ENCODE measurements at regions not wholly inside any gene's neighbourhood (a gene's known extent, or its start where the extent isn't known, plus 50 kb on each side); places are given as distances from the start of the nearest gene placed in this dataset.

- H3K18ac ChIP-seq (ENCODE audit: low read length) = no peak overlapping the region
- no peaks in the 10 kb centered on the region for H3K79me1 ChIP-seq (ENCODE audit: low read length)
- H4K12ac ChIP-seq (ENCODE audit: low read depth, low read length) = no peak overlapping the region
- no peak overlapping the region for H3K4ac ChIP-seq (ENCODE audit: low read depth, low read length)
- H3K27ac ChIP-seq (ENCODE audit: low read depth, low read length) = no peak overlapping the region
- no peak overlapping the region for H2BK120ac ChIP-seq (ENCODE audit: insufficient read depth, low read length, poor library complexity)
- H3K4me2 ChIP-seq (ENCODE audit: low read length) = no peak overlapping the region
- H4K8ac ChIP-seq (ENCODE audit: low read depth, low read length) = no peak overlapping the region
- no peaks in the 10 kb centered on the region for H3K36me3 ChIP-seq (ENCODE audit: control insufficient read depth in 1 of 2, insufficient read depth in 2 of 2, low read length in 2 of 2)
- H3K27me3 ChIP-seq (ENCODE audit: insufficient read depth, low read length) = no peaks in the 10 kb centered on the region
- no peak overlapping the region for H2BK5ac ChIP-seq (ENCODE audit: low read depth, low read length, poor library complexity)
- H3K4me3 ChIP-seq (ENCODE audit: low read depth, low read length) = no peak overlapping the region
- WGBS (ENCODE audit: extremely low coverage, insufficient coverage, insufficient read length) = no CpG with 5 or more reads among the region's 11 CpGs
- H2BK12ac ChIP-seq (ENCODE audit: low read length) = no peak overlapping the region
- no peak overlapping the region for H2AFZ ChIP-seq (ENCODE audit: insufficient read depth, low read length, poor library complexity)
- H3K4me1 ChIP-seq (ENCODE audit: control insufficient read depth in 1 of 2, insufficient read depth in 2 of 2, low read length in 2 of 2) = no peaks in the 10 kb centered on the region
- H4K91ac ChIP-seq (ENCODE audit: low read depth, low read length) = no peak overlapping the region
- DNase-seq = no peak
- no peak overlapping the region for H3K23ac ChIP-seq (ENCODE audit: low read length)
- no peak overlapping the region for H3K14ac ChIP-seq (ENCODE audit: low read length)
- H2AK5ac ChIP-seq (ENCODE audit: low read length) = no peak overlapping the region
- no peak overlapping the region for H3K9ac ChIP-seq (ENCODE audit: low read length)
- no peaks in the 10 kb centered on the region for H3K9me3 ChIP-seq (ENCODE audit: insufficient read depth, low read depth, low read length)
- no peaks in the 10 kb centered on the region for H3K79me2 ChIP-seq (ENCODE audit: control insufficient read depth, insufficient read depth, low read length, poor library complexity)
Observed at GRCh38 chr6:9801249-9801754, 613.6 kb downstream of the TFAP2A start.

- no peak for DNase-seq
- Histone ChIP-seq H4K8ac (ENCODE audit: low read depth, low read length) (no peak overlapping the region), H3K36me3 (ENCODE audit: control insufficient read depth in 1 of 2, insufficient read depth in 2 of 2, low read length in 2 of 2) (no peaks in the 10 kb centered on the region), H3K9me3 (ENCODE audit: insufficient read depth, low read depth, low read length) (no peaks in the 10 kb centered on the region), H3K4me2 (ENCODE audit: low read length) (no peak overlapping the region), H3K23ac (ENCODE audit: low read length) (no peak overlapping the region), H3K27ac (ENCODE audit: low read depth, low read length) (no peak overlapping the region), H3K79me1 (ENCODE audit: low read length) (no peaks in the 10 kb centered on the region), H4K12ac (ENCODE audit: low read depth, low read length) (no peak overlapping the region), H3K18ac (ENCODE audit: low read length) (no peak overlapping the region), H2BK12ac (ENCODE audit: low read length) (no peak overlapping the region), H3K4me3 (ENCODE audit: low read depth, low read length) (no peak overlapping the region), H2BK120ac (ENCODE audit: insufficient read depth, low read length, poor library complexity) (no peak overlapping the region), H2AFZ (ENCODE audit: insufficient read depth, low read length, poor library complexity) (no peak overlapping the region), H3K79me2 (ENCODE audit: control insufficient read depth, insufficient read depth, low read length, poor library complexity) (no peaks in the 10 kb centered on the region), H4K91ac (ENCODE audit: low read depth, low read length) (no peak overlapping the region), H3K4ac (ENCODE audit: low read depth, low read length) (no peak overlapping the region), H3K4me1 (ENCODE audit: control insufficient read depth in 1 of 2, insufficient read depth in 2 of 2, low read length in 2 of 2) (no peaks in the 10 kb centered on the region), H3K9ac (ENCODE audit: low read length) (no peak overlapping the region), H3K27me3 (ENCODE audit: insufficient read depth, low read length) (no peaks in the 10 kb centered on the region), H2BK5ac (ENCODE audit: low read depth, low read length, poor library complexity) (no peak overlapping the region), H3K14ac (ENCODE audit: low read length) (no peak overlapping the region), H2AK5ac (ENCODE audit: low read length) (no peak overlapping the region)
Observed at GRCh38 chr6:9799582-9799981, 615.3 kb downstream of the TFAP2A start.

GRCh38 chr6:9796827-9797226, 618.0 kb downstream of the TFAP2A start:
- H3K36me3 ChIP-seq (ENCODE audit: control insufficient read depth in 1 of 2, insufficient read depth in 2 of 2, low read length in 2 of 2) = no peaks in the 10 kb centered on the region
- H2AFZ ChIP-seq (ENCODE audit: insufficient read depth, low read length, poor library complexity) = no peak overlapping the region
- H3K4me2 ChIP-seq (ENCODE audit: low read length) = no peak overlapping the region
- no peak overlapping the region for H3K18ac ChIP-seq (ENCODE audit: low read length)
- WGBS (ENCODE audit: extremely low coverage, insufficient coverage, insufficient read length) = no CpG with 5 or more reads among the region's 2 CpGs
- H2BK5ac ChIP-seq (ENCODE audit: low read depth, low read length, poor library complexity) = no peak overlapping the region
- H3K4me3 ChIP-seq (ENCODE audit: low read depth, low read length) = no peak overlapping the region
- H3K27me3 ChIP-seq (ENCODE audit: insufficient read depth, low read length) = no peaks in the 10 kb centered on the region
- H4K8ac ChIP-seq (ENCODE audit: low read depth, low read length) = no peak overlapping the region
- no peaks in the 10 kb centered on the region for H3K9me3 ChIP-seq (ENCODE audit: insufficient read depth, low read depth, low read length)
- no peak overlapping the region for H4K12ac ChIP-seq (ENCODE audit: low read depth, low read length)
- H3K4ac ChIP-seq (ENCODE audit: low read depth, low read length) = no peak overlapping the region
- no peak overlapping the region for H3K9ac ChIP-seq (ENCODE audit: low read length)
- no peaks in the 10 kb centered on the region for H3K79me1 ChIP-seq (ENCODE audit: low read length)
- H2AK5ac ChIP-seq (ENCODE audit: low read length) = no peak overlapping the region
- no peak overlapping the region for H2BK12ac ChIP-seq (ENCODE audit: low read length)
- H2BK120ac ChIP-seq (ENCODE audit: insufficient read depth, low read length, poor library complexity) = no peak overlapping the region
- H3K4me1 ChIP-seq (ENCODE audit: control insufficient read depth in 1 of 2, insufficient read depth in 2 of 2, low read length in 2 of 2) = no peaks in the 10 kb centered on the region
- no peaks in the 10 kb centered on the region for H3K79me2 ChIP-seq (ENCODE audit: control insufficient read depth, insufficient read depth, low read length, poor library complexity)
- no peak overlapping the region for H3K23ac ChIP-seq (ENCODE audit: low read length)
- no peak overlapping the region for H4K91ac ChIP-seq (ENCODE audit: low read depth, low read length)
- DNase-seq = no peak
- H3K27ac ChIP-seq (ENCODE audit: low read depth, low read length) = no peak overlapping the region
- H3K14ac ChIP-seq (ENCODE audit: low read length) = no peak overlapping the region

- Histone ChIP-seq H3K36me3 (ENCODE audit: control insufficient read depth in 1 of 2, insufficient read depth in 2 of 2, low read length in 2 of 2) (no peaks in the 10 kb centered on the region), H4K8ac (ENCODE audit: low read depth, low read length) (no peak overlapping the region), H3K4ac (ENCODE audit: low read depth, low read length) (no peak overlapping the region), H3K27me3 (ENCODE audit: insufficient read depth, low read length) (no peaks in the 10 kb centered on the region), H3K79me2 (ENCODE audit: control insufficient read depth, insufficient read depth, low read length, poor library complexity) (no peaks in the 10 kb centered on the region), H4K91ac (ENCODE audit: low read depth, low read length) (no peak overlapping the region), H3K23ac (ENCODE audit: low read length) (no peak overlapping the region), H3K9ac (ENCODE audit: low read length) (no peak overlapping the region), H3K14ac (ENCODE audit: low read length) (no peak overlapping the region), H2BK120ac (ENCODE audit: insufficient read depth, low read length, poor library complexity) (no peak overlapping the region), H4K12ac (ENCODE audit: low read depth, low read length) (no peak overlapping the region), H2AK5ac (ENCODE audit: low read length) (no peak overlapping the region), H3K4me1 (ENCODE audit: control insufficient read depth in 1 of 2, insufficient read depth in 2 of 2, low read length in 2 of 2) (no peaks in the 10 kb centered on the region), H2BK5ac (ENCODE audit: low read depth, low read length, poor library complexity) (no peak overlapping the region), H3K4me3 (ENCODE audit: low read depth, low read length) (no peak overlapping the region), H3K9me3 (ENCODE audit: insufficient read depth, low read depth, low read length) (no peaks in the 10 kb centered on the region), H2AFZ (ENCODE audit: insufficient read depth, low read length, poor library complexity) (no peak overlapping the region), H2BK12ac (ENCODE audit: low read length) (no peak overlapping the region), H3K79me1 (ENCODE audit: low read length) (no peaks in the 10 kb centered on the region), H3K18ac (ENCODE audit: low read length) (no peak overlapping the region), H3K4me2 (ENCODE audit: low read length) (no peak overlapping the region), H3K27ac (ENCODE audit: low read depth, low read length) (no peak overlapping the region)
- DNase-seq = no peak
- WGBS (ENCODE audit: extremely low coverage, insufficient coverage, insufficient read length) = no CpG with 5 or more reads among the region's 5 CpGs
Observed at GRCh38 chr6:9795880-9796279, 619.0 kb downstream of the TFAP2A start.
